HG02885 (cell line): ENCODE measurements at regions not wholly inside any gene's neighbourhood (a gene's known extent, or its start where the extent isn't known, plus 50 kb on each side); places are given as distances from the start of the nearest gene placed in this dataset.
"Not testable (repeated sequence)": the region's sequence is repeated elsewhere in the genome, so short reads cannot be mapped to it uniquely, and the experiment has no call there.

Experiments used
- ATAC-seq: cut with Tn5 transposase; IDR thresholded peaks from one replicate; pipeline ENCODE4 v1.9.1; 2021; ENCODE audit warnings: mild to moderate bottlenecking; ENCODE audit not compliant: unreplicated experiment, poor library complexity

DNA sequence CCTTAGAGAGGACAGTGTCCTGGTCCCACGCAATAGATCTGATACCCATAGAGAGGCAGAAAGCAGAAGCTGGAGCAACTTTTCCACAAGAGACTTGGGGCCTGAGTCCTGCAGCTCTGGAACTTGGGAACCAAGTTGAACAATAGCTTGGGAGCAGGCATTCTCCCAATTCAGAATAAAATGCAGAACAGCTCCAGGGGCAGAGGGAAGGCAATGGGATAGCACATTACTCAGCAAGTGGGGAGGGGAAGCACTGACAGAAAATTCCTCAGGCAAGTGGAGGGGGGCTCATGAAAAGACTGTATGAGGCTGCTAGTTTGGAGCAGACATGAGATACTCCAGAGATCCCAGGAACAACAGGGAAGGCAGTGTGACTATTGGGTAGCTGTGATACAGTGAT is 513.6 kb downstream of the HINT1 start:
- ATAC-seq, result no peak

DNA sequence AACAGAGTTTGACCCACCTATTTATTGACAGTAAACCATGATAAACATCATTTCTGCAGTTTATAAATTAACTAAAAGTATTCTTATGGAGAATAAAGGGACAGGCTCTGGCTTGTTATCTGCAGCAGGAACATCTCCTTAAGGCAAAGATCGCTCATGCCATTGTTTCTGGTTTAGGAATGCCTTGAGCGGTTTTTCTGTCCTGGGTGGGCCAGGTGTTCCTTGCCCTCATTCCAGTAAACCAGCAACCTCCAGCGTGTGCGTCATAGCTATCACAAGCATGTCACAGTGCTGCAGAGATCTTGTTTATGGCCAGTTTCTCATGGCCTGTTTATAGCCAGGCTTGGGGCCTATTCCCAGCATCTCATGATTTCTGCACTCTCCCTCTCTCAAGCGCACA is 521.7 kb downstream of the HINT1 start:
- no peak for ATAC-seq

DNA sequence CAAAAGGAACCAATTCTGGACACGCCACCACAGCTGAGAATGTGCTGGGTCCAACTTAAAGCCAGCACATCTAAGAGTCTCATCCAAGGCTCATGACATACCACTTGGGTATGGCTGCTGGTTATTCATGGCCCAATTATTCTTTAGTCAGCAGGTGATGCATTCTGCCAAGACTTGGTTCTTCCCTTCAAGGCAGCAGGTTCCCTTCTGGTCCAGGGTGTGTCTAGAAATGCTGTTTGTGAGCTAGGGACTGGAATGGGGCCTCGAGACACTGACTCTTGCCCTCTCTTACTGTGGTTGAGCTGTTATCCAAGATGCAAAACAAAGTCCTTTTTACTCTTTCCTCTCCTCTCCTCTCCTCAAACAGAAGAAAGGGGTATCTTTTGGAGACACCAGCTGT is 522.6 kb downstream of the HINT1 start:
- ATAC-seq, result no peak

DNA sequence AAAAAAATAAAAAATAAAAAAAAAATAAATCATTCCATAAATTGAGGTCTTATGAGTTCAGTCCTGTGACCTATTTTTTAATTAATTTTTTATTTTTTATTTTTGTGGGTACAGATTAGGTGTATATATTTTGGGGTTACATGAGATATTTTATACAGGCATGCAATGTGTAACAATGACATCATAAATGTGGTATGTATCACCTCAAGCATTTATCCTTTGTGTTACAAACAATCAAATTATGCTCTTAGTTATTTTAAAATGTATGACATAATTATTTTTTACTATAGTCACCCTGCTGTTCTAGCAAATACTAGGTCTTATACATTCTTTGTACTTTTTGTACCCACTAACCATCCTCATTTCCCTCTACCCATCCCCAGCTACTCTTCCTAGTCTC is 537.9 kb downstream of the HINT1 start:
- ATAC-seq, result no peak

DNA sequence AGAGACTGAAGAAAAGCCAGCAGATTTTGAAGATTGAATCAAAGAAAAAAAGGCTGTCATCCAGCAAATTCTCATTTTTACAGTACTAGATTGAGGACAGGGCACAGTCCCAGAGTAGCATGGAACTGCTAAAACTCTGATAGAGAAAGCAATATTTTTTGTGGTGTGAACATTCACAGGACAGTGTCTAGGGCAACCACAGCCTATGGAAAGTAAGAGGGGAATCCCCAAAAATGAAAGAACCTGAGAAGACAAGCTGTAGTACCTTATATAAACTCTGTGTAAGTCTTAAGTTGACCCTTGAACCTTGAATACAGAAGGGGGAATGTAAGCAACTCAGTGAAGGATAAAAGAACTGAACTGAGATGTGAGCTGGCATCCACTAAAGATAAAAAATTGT is 540.3 kb downstream of the HINT1 start:
- ATAC-seq, result peak; percentile 42

DNA sequence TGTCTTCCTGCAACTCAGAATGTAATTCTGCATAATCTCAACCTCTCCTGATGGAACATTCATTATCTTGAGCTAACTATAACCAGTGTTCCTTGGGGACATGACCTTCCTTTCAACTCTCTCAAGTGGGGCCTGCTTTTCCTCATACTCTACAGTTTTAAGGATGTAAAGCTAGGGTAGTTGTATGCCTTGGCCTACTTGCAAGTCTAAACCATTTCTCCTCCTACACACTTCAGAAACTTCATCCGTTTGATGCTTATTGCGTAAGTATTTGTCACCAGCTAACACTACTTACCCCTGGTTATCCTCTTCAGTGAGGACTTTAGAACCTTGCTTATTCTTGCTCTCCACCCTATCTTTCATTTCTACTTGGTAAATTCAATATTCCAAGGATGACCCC is 548.9 kb downstream of the HINT1 start:
- ATAC-seq, result no peak

DNA sequence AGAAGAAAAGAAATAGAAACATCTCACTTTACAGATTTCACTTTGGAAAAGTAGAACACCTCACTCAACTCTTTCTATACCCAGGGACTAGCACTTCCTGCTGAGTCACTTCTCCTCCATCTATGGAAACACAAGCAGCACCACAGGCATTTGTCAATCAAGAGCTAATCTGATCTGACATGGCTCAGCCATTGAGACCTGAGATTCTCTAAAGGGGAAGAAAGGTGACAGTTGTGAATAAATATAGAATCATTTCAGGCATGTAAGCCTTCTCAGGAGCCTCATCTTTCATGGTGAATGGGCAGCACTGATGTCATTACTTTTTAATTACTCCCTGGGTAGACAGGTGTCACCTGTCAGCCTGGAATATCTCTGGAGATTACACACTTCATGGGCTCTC is 559.8 kb downstream of the HINT1 start:
- ATAC-seq, result no peak

DNA sequence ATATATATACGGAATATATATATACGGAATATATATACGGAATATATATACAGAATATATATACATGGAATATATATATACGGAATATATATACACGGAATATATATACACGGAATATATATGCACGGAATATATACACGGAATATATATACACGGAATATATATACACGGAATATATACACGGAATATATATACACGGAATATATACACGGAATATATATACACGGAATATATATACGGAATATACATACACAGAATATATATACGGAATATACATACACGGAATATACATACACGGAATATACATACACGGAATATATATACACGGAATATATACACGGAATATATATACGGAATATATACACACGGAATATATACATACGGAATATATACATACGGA is 568.4 kb downstream of the HINT1 start:
- ATAC-seq, result not testable (repeated sequence)

DNA sequence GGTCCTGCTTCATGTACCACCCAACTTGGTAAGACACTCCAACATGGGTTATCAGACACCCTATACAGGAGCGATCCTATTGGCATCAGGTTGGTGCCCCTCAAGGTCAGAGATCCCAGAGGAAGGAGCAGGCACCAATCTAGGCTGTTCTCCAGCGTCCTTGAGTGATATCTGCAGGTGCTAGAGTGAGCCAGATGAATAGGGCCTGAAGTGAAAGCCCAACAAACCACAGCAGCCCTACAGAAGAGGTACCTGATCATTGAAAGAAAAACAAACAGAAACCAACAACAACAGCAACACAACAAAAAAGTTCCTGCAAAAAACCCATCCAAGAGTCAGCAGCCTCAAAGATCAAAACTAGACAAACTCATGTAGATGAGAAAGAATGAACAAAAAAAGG is 584.8 kb downstream of the HINT1 start:
- no peak for ATAC-seq

DNA sequence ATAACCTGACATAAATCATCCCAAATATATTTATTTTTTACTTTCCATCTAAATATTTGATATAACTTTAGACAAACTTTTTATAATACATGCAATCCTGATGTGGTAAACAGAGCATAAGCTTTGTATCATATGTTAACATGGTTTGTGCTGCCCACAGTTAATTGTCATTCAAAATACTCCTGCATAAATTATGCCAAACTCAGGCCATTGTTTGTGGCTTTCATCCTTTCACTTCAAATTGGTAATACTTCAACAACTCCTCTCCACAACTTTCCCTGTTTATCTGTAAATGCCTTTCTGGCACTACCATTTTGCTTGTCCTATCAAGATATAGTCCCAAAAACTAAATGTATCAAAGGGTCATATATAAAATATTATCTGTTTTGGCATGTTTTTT is 586.7 kb downstream of the HINT1 start:
- ATAC-seq, result no peak

DNA sequence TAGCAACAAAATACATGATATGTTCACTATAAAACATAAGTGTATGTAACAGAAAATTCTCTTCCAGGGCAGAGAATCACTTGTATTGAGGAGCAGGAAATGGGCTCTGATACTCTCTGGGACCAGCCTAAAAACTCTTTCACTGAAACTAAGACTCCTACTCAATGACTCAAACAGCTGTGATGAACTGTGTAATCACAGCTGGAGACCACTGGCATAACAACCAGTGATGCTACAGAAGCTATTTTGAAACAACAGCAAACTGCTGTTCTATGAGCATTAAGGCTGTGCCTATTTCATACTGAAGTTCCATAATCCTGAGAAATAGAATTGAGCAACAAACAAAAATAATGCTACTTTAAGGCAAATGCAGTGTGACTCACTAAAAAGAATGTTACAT is 594.0 kb downstream of the HINT1 start:
- ATAC-seq, result no peak

DNA sequence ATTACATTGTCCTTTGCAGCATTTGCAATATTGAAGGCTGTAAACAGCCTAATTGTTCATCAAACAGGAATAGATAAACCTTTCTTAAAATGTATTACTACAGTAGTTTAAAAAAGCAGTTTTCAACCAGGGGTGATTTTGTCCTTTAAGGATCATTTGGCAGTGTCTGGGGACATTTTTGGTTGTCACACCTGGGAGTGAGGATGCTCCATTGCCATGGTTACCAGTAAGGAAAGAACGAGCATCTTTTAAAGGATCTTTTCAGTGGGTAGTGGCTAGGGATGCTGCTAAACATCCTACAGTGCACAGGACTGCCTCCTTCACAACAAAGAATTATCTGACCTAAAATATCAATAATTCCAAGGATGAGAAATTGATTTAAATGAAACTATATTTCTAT is 596.3 kb downstream of the HINT1 start:
- ATAC-seq, result no peak

DNA sequence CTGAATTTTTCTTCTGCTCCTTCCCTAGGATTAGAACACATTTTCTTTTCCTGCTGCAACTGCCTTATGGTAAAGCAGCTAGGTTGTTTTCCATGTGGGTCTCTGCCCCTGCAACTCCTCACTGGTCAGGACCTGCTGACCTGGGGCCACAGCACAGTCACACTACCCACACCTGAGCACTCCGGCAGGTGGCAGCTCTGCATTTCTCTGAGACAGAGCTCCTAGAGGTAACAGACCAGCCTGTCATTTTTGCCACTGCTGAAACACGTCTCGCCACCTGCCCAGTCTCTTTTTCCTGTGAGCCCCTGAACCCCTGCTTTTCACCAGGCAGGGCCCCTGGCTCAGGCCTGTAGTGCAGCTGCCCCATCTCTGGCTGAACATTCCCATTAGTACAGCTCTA is 609.6 kb downstream of the HINT1 start:
- no peak for ATAC-seq

DNA sequence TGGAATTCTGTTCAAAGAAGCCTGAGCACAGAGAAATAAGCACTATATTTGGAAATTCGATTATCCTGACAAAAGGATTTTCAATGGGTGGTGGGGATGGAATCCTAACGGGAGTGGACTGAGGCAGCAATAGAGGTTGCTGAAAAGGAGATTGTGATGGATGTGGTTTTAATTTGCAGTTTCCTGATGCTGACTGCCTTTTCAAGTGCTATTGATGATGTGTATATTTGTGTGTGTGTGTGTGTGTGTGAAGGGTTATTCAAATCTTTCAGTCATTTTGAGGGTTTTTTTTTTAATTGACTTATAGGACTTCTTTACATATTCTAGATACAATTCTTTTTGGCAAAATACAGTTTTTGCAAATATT is 614.5 kb downstream of the HINT1 start:
- no peak for ATAC-seq

DNA sequence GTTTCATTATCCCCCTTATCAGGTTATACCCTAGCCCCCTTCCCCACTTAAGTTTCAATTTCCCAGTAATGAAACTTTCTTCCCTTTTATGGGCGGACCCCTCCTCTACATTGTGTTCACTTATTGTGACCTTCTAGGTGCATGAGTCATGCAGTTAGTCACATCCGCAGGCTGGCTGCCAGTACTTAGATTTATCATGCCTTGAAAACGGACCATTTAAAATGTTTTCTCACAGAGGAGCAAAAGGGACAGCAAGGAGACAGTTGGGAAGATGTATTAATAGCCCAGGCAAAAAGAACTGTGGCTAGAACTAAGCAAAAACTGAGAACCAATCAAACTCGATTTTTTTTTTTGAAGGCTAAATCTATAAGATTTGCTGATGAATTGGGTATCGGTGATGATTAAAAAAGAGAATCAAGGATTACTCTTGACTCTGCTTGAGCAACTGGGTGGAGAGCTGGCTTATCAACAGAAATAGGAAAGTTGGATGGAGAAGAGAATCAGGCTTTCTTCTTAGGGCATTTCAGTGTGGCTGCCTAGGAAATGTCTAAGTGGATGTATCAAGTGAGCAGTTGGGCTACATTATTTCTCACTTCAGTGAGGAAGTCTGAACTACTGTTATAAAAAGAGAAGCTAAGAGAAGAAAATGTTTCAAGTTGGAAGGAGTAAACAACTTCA is 615.0 kb downstream of the HINT1 start:
- ATAC-seq, result no peak

DNA sequence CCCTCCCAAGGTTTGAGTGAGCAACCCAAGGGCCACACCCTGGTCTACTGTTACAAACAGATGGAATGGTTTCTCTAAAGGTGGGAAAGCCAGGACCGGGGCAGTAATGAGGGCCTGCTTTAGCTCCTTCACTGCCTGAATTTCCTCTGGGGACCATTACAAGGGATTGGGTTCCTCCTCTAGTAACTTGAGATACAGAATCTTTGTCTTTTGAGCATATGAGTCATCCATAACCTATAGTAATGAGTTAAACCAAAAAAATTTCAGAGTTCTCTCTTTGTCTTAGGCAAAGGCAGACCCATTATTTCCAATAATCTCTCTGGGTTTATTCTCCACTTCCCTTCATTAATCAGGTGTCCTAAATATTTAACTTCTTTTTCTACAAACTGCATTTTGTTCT is 618.8 kb downstream of the HINT1 start:
- ATAC-seq, result no peak

DNA sequence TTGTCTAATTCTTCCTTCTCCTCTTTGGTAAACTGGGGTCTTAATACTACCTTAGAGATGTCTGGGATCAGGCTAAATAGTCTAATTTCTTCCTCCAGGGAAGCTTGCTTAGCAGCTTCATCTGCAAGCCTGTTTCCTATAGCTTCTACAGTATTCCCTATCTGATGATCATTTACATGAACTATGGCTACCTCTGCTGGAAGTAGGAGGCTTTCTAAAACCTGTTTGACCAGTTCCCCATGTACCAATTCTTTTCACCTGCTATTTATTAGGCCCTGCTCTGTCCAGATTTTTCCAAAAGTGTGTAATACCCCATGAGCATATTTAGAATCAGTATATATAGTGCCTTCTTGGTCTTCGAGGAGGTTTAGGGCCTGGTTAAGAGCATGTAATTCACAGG is 619.8 kb downstream of the HINT1 start:
- no peak for ATAC-seq

DNA sequence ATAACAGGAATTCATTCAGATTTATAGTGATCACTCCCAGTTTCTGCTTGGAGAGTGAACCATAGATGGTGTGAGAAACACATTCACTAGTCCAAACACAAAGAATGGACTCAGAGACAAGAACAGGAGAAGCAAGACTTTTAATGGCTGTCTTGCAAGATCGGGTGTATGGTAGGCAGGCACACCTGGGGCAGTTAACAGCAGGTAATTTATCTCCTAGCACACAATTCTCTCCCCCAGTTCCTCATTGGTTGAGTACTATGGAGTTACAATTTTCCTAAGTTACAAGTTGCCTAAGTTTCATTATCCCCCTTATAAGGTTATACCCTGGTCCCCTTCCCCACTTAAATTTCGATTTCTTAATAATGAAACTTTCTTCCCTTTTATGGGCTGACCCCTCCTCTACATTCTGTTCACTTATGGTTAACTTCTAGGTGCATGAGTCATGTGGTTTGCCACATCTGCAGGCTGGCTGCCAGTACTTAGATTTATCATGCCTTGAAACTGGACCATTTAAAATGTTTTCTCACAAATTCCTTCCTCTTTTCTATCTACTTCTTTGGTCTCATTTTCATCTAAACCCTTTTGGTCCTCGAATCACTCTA is 623.3 kb downstream of the HINT1 start:
- peak; percentile 52 for ATAC-seq

DNA sequence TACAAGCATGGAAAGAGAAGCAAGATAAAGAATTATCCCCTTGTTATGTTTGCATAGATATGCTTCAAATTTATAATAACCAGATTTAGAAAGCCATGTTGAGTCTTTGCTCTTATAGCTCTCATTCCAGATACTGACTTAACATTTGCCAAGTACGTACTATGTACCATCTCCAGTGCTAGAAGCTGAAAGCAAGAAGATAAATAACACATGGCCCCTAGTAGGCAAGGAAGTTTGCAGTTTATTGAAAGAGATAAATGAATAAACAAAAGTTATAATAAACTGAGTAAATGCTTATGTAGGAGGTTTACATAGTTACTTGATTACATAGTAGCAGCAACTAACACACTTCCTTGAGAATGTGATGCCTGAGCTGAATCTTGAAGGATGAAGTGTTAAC is 628.4 kb downstream of the HINT1 start:
- no peak for ATAC-seq

DNA sequence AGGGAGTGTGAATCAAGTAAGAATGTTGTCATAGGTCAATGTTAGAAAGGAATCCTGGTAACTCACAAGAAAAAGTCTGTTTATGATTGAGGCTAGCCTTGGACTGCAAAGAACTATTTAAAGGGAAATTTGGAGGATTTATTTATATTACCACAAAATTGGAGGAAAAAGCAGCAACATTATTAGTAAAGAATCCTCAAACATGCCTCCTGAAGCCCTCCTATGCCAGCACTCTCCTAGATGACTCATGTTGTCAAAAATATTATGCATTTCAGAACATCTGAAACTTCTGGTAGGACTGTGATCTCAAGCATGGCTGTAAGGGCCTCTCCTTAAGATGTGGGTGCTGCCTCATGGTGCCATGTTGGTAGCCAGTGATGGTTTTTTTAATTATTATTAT is 628.5 kb downstream of the CHSY3 start:
- ATAC-seq, result no peak

DNA sequence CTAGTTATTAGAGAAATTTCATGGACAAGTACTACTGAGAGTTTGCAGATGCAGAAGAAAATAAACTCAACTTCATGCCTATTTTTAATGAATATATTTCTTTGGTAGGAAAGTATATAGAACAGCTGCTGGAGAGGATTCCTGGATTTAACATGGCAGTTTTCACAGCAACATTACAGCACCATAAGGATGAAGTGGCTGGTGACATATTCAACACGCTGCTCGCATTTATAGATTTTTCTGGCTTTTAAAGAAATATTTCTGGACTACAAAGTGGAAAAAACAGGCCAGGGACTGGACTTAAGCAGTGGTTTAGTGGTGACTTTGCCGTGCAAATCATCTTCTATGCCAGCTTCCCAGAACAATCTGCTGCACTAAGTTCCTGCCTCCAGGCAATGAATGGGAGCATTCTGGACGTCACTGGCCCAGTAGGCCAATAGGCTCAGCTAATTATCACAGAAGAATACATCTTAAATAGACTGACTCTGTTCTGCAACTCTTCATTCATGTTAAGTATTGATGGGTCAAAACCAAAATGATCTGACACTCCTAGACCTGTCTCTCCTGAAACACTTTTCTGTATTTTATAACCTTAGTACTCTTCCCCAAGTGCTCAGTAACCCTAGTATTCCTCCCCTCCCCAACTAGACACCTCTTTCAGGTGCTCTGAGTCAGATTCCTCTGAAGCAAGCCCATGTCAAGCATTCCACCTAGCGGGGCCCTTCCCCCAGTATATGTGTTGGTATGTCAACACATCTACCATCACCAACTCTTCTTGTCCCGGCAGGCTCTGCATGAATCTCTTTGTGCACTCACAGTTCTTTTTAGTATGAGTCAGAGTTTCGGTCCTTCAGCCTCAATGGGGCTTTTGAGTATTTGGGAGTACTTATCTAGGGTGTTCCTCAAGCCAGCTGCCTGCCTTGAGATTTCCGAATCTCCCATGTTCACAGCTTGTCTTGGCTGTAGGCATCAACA is 625.5 kb downstream of the CHSY3 start:
- no peak for ATAC-seq
